ENCODE measurements at regions not wholly inside any gene's neighbourhood (a gene's known extent, or its start where the extent isn't known, plus 50 kb on each side); places are given as distances from the start of the nearest gene placed in this dataset.

DNA sequence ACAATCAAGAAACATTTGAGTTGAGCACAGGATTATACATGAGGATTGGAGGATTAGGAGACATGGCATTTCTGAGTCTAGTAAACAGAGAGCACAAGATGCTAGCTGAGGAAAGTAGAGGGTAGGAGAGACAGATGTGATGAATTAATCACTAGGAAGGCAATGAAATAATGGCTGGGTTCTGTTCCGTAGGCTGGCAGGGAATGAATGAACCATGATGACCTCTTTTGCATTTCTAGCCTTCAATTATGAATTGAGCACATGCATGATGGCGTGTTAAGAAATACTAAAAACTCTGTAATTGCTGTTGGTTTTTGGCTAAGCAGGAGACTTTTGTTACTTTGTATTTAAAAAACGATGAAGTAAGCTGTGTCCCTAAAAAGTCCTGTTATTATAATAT lies 420.0 kb upstream of the TLE4 start:
- no peak for DNase-seq
- H3K4me3 ChIP-seq, result no peak overlapping the region
- TF ChIP-seq, protein P1, sequence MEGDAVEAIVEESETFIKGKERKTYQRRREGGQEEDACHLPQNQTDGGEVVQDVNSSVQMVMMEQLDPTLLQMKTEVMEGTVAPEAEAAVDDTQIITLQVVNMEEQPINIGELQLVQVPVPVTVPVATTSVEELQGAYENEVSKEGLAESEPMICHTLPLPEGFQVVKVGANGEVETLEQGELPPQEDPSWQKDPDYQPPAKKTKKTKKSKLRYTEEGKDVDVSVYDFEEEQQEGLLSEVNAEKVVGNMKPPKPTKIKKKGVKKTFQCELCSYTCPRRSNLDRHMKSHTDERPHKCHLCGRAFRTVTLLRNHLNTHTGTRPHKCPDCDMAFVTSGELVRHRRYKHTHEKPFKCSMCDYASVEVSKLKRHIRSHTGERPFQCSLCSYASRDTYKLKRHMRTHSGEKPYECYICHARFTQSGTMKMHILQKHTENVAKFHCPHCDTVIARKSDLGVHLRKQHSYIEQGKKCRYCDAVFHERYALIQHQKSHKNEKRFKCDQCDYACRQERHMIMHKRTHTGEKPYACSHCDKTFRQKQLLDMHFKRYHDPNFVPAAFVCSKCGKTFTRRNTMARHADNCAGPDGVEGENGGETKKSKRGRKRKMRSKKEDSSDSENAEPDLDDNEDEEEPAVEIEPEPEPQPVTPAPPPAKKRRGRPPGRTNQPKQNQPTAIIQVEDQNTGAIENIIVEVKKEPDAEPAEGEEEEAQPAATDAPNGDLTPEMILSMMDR (IDR thresholded peaks at IDR 0.05), result no peak
- no peaks in the 10 kb centered on the region for H3K9me3 ChIP-seq
- no peaks in the 10 kb centered on the region for H3K27me3 ChIP-seq
- intact Hi-C loops (cut with DNase I), result no loop called here
- no peak overlapping the region for H3K27ac ChIP-seq
- no peak for ATAC-seq
- H3K4me1 ChIP-seq, result no peaks in the 10 kb centered on the region
- no peaks in the 10 kb centered on the region for H3K36me3 ChIP-seq

DNA sequence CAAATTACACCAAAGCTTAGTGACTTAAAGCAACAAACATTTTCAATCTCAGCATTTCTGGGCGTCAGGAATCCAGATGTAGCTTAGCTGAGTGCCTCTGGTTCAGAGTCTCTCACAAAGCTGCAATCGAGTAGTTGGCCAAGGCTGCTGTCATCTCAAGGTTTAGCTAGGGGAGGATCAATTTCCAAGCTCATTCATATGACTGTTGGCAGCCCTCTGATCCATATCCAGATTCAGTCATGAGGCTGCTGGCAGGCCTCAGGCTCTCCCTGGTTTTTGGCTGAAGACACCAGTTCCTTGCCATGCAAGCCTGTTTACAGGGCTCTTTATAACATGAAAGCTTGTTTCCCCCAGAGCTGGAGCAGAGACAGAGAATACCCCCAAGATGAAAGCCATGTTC lies 419.5 kb upstream of the TLE4 start:
- Histone ChIP-seq H3K4me1 (no peaks in the 10 kb centered on the region), H3K9me3 (no peaks in the 10 kb centered on the region), H3K27me3 (no peaks in the 10 kb centered on the region), H3K27ac (no peak overlapping the region), H3K36me3 (no peaks in the 10 kb centered on the region), H3K4me3 (no peak overlapping the region)
- DNase-seq, result no peak
- intact Hi-C loops (cut with DNase I), result no loop called here
- TF ChIP-seq, protein P1 (IDR thresholded peaks at IDR 0.05), result no peak
- ATAC-seq, result no peak

DNA sequence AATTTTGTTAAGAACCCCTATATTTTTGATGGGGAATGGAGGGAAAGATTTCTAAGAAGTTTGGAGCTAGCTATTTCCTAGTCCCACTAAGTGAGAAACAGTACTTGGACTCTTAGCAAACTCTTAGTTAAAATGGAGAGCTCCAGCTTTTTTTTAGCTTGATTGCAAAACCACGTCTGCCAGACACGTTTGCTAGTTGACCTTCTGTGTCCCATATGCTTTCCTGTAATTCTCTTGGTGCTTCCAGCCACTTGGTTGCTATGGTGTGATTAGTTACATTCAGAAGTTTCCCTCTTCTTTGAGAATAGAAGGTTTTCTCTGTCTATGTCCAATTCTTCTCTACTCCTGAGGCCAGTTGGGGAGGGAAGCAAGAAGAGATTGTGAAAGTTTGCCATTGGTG lies 417.0 kb upstream of the TLE4 start:
- ATAC-seq (no peak), DNase-seq (no peak)
- H3K4me3 ChIP-seq, result no peak overlapping the region
- no peaks in the 10 kb centered on the region for H3K9me3 ChIP-seq
- H3K36me3 ChIP-seq, result no peaks in the 10 kb centered on the region
- no peaks in the 10 kb centered on the region for H3K4me1 ChIP-seq
- no peaks in the 10 kb centered on the region for H3K27me3 ChIP-seq
- TF ChIP-seq, protein P1 (IDR thresholded peaks at IDR 0.05), result no peak
- no peak overlapping the region for H3K27ac ChIP-seq
- intact Hi-C loops (cut with DNase I), result no loop called here

DNA sequence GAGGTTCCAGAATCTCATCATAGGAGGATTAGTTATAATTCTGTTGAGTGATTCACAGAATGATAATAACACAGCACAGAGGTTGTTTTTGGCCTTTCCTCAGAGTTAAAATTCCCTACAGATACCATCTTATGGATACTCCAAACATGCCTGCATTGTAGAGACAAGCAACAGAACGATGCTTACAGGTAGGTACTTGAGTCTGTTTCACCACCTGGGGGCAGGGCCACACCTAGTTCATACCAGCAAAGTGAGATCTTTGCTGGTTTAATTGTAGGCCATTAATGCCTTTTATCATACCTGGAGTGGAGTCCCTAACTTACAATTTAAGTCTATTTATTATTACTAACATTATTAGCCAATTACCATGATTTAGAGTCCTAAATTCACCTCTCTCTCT lies 416.5 kb upstream of the TLE4 start:
- H3K4me3 ChIP-seq, result no peak overlapping the region
- ATAC-seq (no peak), DNase-seq (no peak)
- H3K9me3 ChIP-seq, result no peaks in the 10 kb centered on the region
- H3K27me3 ChIP-seq, result no peaks in the 10 kb centered on the region
- intact Hi-C loops (cut with DNase I), result no loop called here
- H3K36me3 ChIP-seq, result no peaks in the 10 kb centered on the region
- TF ChIP-seq, protein P1 (IDR thresholded peaks at IDR 0.05), result no peak
- no peaks in the 10 kb centered on the region for H3K4me1 ChIP-seq
- H3K27ac ChIP-seq, result no peak overlapping the region

DNA sequence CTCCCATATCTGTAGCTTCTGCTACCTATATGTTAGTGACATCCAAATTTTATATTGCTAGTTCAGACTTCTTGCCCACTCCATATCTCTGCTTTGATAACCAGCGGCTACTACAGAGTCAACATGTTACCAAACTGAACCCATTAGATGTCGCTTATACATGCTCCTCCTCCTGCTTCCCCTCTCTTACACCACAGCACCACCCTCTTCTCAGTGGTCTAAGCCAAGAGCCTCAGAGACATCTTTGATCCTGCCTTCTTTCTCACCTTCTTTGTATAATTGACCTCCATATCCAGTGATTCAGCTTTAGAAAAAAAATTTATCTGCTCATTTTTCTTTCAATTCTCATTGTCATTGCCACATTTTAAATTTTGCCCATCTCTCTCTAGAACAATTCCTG lies 408.2 kb upstream of the TLE4 start:
- TF ChIP-seq, protein P1 (IDR thresholded peaks at IDR 0.05), result no peak
- ATAC-seq, result no peak
- intact Hi-C loops (cut with DNase I), result no loop called here

More for the DNA sequence above, 408.2 kb upstream of the TLE4 start:
- Histone ChIP-seq H3K4me1 (no peaks in the 10 kb centered on the region), H3K9me3 (no peaks in the 10 kb centered on the region), H3K27me3 (no peaks in the 10 kb centered on the region), H3K27ac (no peak overlapping the region), H3K4me3 (no peak overlapping the region), H3K36me3 (no peaks in the 10 kb centered on the region)
- no peak for DNase-seq

All from left lung (tissue), 4 donors.